ENCODE measurements at regions not wholly inside any gene's neighbourhood (a gene's known extent, or its start where the extent isn't known, plus 50 kb on each side); places are given as distances from the start of the nearest gene placed in this dataset.

DNA sequence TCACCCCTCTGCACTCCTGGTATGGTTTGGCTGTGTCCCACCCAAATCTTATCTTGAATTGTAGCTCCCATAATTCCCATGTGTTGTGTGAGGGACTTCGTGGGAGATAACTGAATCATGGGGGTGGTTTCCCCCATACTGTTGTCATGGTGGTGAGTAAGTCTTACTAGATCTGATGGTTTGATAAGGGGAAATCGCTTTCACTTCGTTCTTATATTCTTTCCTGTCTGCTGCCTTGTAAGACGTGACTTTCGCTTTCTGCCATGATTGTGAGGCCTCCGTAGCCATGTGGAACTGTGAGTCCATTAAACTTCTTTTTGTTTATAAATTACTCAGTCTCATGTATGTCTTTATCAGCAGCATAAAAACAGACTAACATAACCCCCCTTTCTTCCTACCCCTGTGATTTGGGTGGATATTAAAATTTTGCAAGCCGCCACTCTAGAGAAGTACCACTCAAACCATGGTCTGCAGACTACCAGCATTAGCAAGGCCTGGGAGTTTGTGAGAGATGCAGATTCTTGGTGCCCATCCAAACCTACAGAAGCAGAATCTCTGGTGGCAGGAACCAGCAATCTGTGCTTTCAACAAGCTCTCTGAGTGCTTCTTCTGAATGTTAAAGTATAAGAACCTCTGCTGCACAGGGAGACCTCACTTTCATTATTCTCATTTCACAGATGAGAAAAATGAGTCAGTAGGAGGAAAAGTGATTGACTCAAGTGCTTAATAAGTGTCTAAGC is 999.5 kb upstream of the EEF2KMT start:
- TF ChIP-seq RAD21 (IDR thresholded peaks at IDR 0.05; ENCODE audit: low read depth) (no peak), FOXM1 (IDR thresholded peaks at IDR 0.05; ENCODE audit: borderline replicate concordance, low read depth) (no peak), ZBTB7A (IDR thresholded peaks at IDR 0.05; ENCODE audit: low read depth) (no peak), TAF1 (IDR thresholded peaks at IDR 0.05; ENCODE audit: low read depth) (no peak), USF1 (IDR thresholded peaks at IDR 0.05) (no peak), NFIC (IDR thresholded peaks at IDR 0.05) (no peak), YY1 (IDR thresholded peaks at IDR 0.05; ENCODE audit: low read depth) (no peak), EGR1 (IDR thresholded peaks at IDR 0.05) (no peak), CREB1 (IDR thresholded peaks at IDR 0.05; ENCODE audit: low read depth) (no peak), CEBPB (IDR thresholded peaks at IDR 0.05) (no peak)
- TF ChIP-seq, protein P1, sequence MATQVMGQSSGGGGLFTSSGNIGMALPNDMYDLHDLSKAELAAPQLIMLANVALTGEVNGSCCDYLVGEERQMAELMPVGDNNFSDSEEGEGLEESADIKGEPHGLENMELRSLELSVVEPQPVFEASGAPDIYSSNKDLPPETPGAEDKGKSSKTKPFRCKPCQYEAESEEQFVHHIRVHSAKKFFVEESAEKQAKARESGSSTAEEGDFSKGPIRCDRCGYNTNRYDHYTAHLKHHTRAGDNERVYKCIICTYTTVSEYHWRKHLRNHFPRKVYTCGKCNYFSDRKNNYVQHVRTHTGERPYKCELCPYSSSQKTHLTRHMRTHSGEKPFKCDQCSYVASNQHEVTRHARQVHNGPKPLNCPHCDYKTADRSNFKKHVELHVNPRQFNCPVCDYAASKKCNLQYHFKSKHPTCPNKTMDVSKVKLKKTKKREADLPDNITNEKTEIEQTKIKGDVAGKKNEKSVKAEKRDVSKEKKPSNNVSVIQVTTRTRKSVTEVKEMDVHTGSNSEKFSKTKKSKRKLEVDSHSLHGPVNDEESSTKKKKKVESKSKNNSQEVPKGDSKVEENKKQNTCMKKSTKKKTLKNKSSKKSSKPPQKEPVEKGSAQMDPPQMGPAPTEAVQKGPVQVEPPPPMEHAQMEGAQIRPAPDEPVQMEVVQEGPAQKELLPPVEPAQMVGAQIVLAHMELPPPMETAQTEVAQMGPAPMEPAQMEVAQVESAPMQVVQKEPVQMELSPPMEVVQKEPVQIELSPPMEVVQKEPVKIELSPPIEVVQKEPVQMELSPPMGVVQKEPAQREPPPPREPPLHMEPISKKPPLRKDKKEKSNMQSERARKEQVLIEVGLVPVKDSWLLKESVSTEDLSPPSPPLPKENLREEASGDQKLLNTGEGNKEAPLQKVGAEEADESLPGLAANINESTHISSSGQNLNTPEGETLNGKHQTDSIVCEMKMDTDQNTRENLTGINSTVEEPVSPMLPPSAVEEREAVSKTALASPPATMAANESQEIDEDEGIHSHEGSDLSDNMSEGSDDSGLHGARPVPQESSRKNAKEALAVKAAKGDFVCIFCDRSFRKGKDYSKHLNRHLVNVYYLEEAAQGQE (IDR thresholded peaks at IDR 0.05; ENCODE audit: low read depth), result no peak
- TF ChIP-seq, protein P2, sequence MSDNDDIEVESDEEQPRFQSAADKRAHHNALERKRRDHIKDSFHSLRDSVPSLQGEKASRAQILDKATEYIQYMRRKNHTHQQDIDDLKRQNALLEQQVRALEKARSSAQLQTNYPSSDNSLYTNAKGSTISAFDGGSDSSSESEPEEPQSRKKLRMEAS (IDR thresholded peaks at IDR 0.05), result no peak

Data from Ishikawa (cell line).